ENCODE measurements at regions not wholly inside any gene's neighbourhood (a gene's known extent, or its start where the extent isn't known, plus 50 kb on each side); places are given as distances from the start of the nearest gene placed in this dataset.

DNA sequence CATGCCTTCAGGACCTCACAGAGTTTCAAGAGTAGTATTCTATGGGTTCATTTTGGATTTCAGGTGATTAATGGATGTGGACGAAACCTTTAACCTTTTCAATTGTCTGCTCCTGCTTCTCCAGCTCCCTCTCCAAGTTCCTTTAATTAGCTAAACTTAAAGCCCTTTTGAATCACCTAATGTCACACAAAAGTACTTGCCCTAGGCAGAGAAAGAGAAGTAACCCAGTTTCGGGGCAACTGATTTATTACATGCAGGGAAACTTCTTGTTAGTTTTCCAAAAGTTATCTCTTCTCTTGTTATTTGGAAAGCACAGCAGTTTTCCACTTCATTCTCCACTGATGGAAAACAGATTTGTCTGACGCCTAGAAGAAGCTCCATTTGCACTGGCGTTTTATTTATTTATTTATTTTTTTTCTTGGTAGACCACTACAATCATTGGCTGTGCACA, 407.7 kb upstream of the JARID2 start:
- no peak for DNase-seq (ENCODE audit: extremely low spot score)
- H3K27ac ChIP-seq (replicated peaks in 1 of 4): no peak overlapping the region

DNA sequence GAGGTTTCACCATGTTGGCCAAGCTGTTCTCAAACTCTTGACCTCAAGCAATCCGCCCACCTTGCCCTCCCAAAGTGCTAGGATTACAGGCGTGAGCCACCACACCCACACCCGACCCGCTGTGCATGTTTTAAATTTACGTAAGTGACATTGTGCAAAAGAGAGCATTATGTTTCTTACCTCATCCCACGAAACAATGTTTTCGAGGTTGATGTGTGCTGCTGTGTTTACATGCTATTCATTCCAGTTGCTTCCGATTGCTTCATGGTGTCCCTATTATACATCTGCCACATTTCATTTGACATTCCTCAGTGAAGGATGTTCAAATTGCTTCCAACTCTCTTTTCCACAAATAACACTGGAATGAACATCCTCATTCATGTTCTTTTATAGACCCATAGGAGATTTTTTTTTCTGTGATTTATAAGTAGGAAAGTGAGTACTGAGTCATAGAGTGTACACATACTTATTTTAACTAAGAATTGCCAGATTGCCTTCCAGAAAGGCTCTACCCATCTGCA, 403.9 kb upstream of the JARID2 start:
- no peak overlapping the region for H3K4me3 ChIP-seq
- 47% methylated on average over 8 of the region's 8 CpGs for WGBS
- peaks cover 4 to 26% (median 17%) of the 10 kb centered on the region in 4 donors for H3K4me1 ChIP-seq
- H3K36me3 ChIP-seq: no peaks in the 10 kb centered on the region
- H3K9me3 ChIP-seq: no peaks in the 10 kb centered on the region
- TF ChIP-seq EP300 (IDR thresholded peaks at IDR 0.05): peak; percentile 92
- peak; percentile 71 to 97 for TF ChIP-seq POLR2AphosphoS5 (IDR thresholded peaks at IDR 0.05)
- TF ChIP-seq, protein P1, sequence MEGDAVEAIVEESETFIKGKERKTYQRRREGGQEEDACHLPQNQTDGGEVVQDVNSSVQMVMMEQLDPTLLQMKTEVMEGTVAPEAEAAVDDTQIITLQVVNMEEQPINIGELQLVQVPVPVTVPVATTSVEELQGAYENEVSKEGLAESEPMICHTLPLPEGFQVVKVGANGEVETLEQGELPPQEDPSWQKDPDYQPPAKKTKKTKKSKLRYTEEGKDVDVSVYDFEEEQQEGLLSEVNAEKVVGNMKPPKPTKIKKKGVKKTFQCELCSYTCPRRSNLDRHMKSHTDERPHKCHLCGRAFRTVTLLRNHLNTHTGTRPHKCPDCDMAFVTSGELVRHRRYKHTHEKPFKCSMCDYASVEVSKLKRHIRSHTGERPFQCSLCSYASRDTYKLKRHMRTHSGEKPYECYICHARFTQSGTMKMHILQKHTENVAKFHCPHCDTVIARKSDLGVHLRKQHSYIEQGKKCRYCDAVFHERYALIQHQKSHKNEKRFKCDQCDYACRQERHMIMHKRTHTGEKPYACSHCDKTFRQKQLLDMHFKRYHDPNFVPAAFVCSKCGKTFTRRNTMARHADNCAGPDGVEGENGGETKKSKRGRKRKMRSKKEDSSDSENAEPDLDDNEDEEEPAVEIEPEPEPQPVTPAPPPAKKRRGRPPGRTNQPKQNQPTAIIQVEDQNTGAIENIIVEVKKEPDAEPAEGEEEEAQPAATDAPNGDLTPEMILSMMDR (IDR thresholded peaks at IDR 0.05): no peak
- peak overlapping the region; percentile 28 to 72 (median 70) for H3K27ac ChIP-seq (replicated peaks in 1 of 4)
- intact Hi-C loops (cut with DNase I): loop anchor here (10.0 kb wide), 1 partner anchor 127 kb away; no protein-coding TSS in a partner anchor
- no peak for DNase-seq (ENCODE audit: extremely low spot score)
- no peaks in the 10 kb centered on the region for H3K27me3 ChIP-seq

More for the DNA sequence above, 407.7 kb upstream of the JARID2 start:
- WGBS: 34% methylated on average over 4 of the region's 4 CpGs
- peaks cover 4 to 37% (median 19%) of the 10 kb centered on the region in 4 donors for H3K4me1 ChIP-seq
- TF ChIP-seq POLR2AphosphoS5 (IDR thresholded peaks at IDR 0.05): no peak
- TF ChIP-seq, protein P1 (IDR thresholded peaks at IDR 0.05): no peak
- no peak for TF ChIP-seq POLR2A (IDR thresholded peaks at IDR 0.05; ENCODE audit: low read depth)
- no peak for TF ChIP-seq EP300 (IDR thresholded peaks at IDR 0.05)
- H3K27me3 ChIP-seq: no peaks in the 10 kb centered on the region
- no peak overlapping the region for H3K4me3 ChIP-seq
- H3K36me3 ChIP-seq: no peaks in the 10 kb centered on the region
- H3K9me3 ChIP-seq: no peaks in the 10 kb centered on the region
- intact Hi-C loops (cut with DNase I): loop anchor here (10.0 kb wide), 1 partner anchor 193 kb away; no protein-coding TSS in a partner anchor

DNA sequence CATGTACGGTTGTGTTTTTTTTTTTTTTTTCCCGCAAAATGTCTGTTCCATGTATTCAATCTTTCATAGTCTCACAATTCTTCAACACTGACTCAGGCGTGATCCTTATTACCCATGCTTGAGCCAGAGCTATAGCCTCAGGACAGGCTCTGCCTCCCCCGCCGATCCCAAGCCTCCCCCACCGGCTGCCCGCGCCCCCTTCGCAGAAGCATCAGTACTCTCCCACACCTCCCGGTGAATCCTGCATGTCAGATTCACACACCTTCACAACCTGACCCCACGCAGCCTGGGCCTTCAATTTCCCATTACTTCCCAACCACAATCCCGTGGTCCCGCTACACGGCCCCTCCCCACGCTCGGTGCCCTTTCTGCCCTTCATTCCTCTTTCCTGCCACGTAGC, 401.5 kb upstream of the JARID2 start:
- no peaks in the 10 kb centered on the region for H3K9me3 ChIP-seq
- intact Hi-C loops (cut with DNase I): loop anchor here (10.0 kb wide), 1 partner anchor 130 kb away; no protein-coding TSS in a partner anchor
- no peak overlapping the region for H3K27ac ChIP-seq (replicated peaks in 1 of 4)
- WGBS: 95% methylated on average over 17 of the region's 17 CpGs
- H3K4me1 ChIP-seq: peaks cover 3 to 17% (median 11%) of the 10 kb centered on the region in 4 donors
- no peak for DNase-seq (ENCODE audit: extremely low spot score)
- no peak for TF ChIP-seq POLR2AphosphoS5 (IDR thresholded peaks at IDR 0.05)
- no peak for TF ChIP-seq EP300 (IDR thresholded peaks at IDR 0.05)
- TF ChIP-seq, protein P1 (IDR thresholded peaks at IDR 0.05): no peak
- TF ChIP-seq POLR2A (IDR thresholded peaks at IDR 0.05; ENCODE audit: low read depth): no peak
- no peaks in the 10 kb centered on the region for H3K27me3 ChIP-seq
- H3K4me3 ChIP-seq: no peak overlapping the region
- no peaks in the 10 kb centered on the region for H3K36me3 ChIP-seq

DNA sequence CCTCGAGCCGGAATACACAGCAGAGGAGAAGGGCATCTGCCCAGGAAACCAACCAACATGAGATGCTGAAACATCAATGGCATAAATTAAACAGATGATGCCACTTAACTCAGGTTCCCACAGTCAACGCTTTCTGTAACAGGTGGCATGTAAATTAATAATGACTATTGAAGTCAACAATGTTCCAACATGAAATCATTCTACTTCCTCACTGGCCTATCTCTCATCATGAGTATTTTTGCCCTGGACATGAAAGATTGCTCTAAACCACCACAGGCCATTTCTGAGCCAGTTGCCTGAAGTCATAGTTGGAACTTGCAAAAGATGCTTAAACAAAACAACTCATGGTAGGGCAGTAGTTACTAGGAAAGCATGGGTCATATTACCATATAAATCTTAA, 397.9 kb upstream of the JARID2 start:
- no peak for TF ChIP-seq EP300 (IDR thresholded peaks at IDR 0.05)
- TF ChIP-seq, protein P1 (IDR thresholded peaks at IDR 0.05): no peak
- TF ChIP-seq POLR2A (IDR thresholded peaks at IDR 0.05; ENCODE audit: low read depth): no peak
- no peak for TF ChIP-seq POLR2AphosphoS5 (IDR thresholded peaks at IDR 0.05)
- DNase-seq (ENCODE audit: extremely low spot score): no peak
- H3K4me3 ChIP-seq: no peak overlapping the region
- H3K36me3 ChIP-seq: no peaks in the 10 kb centered on the region
- 76% methylated on average over 3 of the region's 3 CpGs for WGBS
- H3K27ac ChIP-seq (replicated peaks in 1 of 4): no peak overlapping the region
- H3K4me1 ChIP-seq: peaks cover 0 to 3% (median under 1%) of the 10 kb centered on the region in 4 donors
- no peaks in the 10 kb centered on the region for H3K27me3 ChIP-seq
- intact Hi-C loops (cut with DNase I): loop anchor here (10.0 kb wide), 1 partner anchor 133 kb away; no protein-coding TSS in a partner anchor
- no peaks in the 10 kb centered on the region for H3K9me3 ChIP-seq
